ENCODE measurements at regions not wholly inside any gene's neighbourhood (a gene's known extent, or its start where the extent isn't known, plus 50 kb on each side); places are given as distances from the start of the nearest gene placed in this dataset.

DNA sequence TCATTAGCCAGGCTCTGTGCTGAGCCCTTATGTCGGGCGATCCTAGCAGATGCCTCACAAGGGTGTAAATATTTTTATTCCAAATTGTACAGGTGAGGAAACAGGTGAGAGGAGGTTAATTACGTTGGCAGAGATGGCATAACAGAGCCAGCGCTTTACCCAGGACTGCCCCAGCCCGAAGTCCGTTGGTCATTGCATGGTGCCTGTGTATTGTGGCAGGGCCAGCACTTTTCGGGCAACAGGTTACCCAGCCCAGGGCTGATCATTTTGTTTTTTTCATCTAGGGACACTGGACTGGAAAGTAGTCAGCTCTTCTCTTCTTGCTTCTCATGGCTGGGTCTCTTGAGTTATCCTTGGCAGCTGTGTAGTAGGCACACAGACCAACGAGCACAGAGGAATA, 202.2 kb upstream of the NAV2 start:
- TF ChIP-seq, protein P1, sequence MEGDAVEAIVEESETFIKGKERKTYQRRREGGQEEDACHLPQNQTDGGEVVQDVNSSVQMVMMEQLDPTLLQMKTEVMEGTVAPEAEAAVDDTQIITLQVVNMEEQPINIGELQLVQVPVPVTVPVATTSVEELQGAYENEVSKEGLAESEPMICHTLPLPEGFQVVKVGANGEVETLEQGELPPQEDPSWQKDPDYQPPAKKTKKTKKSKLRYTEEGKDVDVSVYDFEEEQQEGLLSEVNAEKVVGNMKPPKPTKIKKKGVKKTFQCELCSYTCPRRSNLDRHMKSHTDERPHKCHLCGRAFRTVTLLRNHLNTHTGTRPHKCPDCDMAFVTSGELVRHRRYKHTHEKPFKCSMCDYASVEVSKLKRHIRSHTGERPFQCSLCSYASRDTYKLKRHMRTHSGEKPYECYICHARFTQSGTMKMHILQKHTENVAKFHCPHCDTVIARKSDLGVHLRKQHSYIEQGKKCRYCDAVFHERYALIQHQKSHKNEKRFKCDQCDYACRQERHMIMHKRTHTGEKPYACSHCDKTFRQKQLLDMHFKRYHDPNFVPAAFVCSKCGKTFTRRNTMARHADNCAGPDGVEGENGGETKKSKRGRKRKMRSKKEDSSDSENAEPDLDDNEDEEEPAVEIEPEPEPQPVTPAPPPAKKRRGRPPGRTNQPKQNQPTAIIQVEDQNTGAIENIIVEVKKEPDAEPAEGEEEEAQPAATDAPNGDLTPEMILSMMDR (IDR thresholded peaks at IDR 0.05): no peak
- TF ChIP-seq POLR2AphosphoS5 (IDR thresholded peaks at IDR 0.05): no peak
- TF ChIP-seq POLR2A (IDR thresholded peaks at IDR 0.05): no peak
- TF ChIP-seq EP300 (IDR thresholded peaks at IDR 0.05): no peak

Data from upper lobe of left lung (tissue), 4 donors.